HG02610 (cell line): ENCODE measurements at regions not wholly inside any gene's neighbourhood (a gene's known extent, or its start where the extent isn't known, plus 50 kb on each side); places are given as distances from the start of the nearest gene placed in this dataset.
A peak's percentile ranks its signal among the peaks of the same experiment; 100 is the strongest.
"Not testable (repeated sequence)": the region's sequence is repeated elsewhere in the genome, so short reads cannot be mapped to it uniquely, and the experiment has no call there.

ENCODE experiments used
- ATAC-seq: cut with Tn5 transposase; IDR thresholded peaks from one replicate; pipeline ENCODE4 v1.9.1; 2021; ENCODE audit warnings: mild to moderate bottlenecking, moderate library complexity; ENCODE audit not compliant: unreplicated experiment

DNA sequence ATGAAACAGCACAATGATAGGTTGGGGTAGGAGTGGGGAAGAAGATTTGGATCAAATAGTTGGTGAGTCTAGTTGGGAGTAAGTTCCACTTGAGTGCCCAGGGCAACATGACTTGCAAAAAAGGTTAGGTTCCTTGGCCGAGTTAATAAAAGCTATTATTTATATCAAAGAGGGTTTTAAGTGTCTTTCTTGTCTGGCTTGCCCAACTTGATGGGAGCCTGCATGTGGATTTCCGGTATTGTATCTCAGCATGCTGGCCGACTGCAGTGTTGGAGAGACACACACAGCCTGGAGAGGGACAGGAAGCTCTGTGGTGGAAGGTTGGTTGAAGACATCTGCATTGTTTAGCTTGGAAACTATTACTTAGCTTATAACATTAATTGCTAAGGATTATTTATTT lies 449.5 kb upstream of the TBL1XR1 start:
- ATAC-seq = no peak

DNA sequence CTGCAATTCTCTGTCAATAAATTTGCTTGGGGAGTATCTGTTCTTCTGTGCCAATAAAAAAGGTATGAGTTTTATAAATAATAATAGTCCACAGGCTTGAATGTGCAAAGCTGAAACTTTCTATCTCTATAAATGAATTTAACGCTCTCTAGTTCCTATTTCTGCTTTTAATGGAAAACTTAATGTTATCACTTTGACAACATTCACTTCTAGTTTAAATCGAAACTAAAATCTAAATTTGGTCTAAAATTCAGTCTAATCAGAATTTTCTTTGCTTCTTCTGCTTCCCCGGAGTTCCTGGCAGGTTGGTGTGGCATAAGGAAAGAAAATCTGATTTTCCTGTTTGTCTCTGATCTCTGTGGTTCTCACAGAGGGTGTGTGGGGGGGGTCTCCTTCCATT lies 450.1 kb upstream of the TBL1XR1 start:
- no peak for ATAC-seq

DNA sequence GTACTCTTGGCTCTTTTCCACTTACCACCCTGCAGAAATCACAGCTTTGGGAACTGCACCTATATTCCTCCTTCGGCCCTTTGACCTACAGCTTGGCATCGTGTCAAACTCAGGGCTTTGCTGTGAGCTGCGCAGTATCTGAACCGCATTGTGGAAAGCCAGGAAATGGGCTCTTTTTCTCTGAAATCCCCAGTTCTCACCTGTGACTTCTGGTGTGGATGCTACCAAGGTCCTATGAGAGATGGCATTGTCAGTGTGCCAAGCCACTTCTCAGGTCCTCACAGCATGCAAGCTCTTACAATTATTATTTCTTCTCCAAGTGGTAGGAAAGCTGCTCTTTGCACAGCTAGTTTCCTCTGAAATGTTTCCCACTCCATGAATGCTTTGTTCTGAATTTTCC lies 450.6 kb upstream of the TBL1XR1 start:
- ATAC-seq = no peak

DNA sequence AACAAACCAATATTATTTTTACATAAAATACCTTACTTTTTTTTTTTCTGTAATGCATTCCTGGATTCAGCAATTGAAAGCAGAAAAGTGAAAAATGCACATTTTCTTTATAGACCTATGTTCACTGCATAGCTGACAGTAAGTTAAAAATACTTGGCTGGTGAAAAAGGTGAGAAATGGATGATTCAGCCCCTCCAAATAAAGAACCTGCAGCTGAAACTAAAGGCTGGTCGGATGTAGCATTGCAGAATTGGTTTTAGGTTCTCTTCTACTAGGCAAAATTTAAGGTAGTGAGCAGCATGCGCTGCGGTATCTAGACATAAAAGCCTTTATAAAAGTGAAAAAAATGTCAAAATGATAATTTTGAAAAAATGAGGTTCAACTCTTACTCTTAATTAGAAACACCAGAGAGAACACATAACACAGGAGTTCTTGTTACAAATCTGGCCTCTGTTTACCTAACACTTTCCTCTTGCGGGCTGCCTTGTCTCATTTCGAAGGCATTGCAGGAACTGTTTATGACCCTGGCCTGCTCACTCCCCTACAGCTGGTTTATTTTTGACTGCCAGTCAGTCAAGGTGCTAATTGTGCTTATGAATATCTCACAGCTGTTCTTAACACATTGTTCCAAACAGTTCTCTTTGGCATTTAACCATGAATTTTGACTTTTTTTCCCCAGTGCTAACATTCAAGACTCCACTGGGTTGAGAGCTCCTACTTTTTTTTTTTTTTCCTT lies 455.4 kb upstream of the TBL1XR1 start:
- ATAC-seq = no peak

DNA sequence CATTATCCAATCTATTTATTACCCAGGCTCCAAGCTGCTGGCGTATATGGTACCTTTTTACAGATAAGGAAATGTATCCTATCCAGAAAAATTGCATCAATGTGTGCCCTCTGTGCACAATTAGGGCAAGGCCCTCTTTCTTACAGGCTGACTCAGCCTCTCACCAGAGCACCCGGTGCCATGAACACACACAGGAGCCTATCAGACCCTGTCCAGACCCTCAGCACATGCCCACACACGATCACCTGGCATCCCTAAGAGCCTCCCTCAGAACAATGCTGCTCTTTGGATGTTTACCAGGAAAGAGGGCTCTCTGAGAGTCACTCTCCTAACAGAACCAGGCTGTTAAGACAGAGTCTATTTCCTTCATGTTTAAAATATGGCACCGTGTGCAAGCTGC lies 460.0 kb upstream of the TBL1XR1 start:
- no peak for ATAC-seq

DNA sequence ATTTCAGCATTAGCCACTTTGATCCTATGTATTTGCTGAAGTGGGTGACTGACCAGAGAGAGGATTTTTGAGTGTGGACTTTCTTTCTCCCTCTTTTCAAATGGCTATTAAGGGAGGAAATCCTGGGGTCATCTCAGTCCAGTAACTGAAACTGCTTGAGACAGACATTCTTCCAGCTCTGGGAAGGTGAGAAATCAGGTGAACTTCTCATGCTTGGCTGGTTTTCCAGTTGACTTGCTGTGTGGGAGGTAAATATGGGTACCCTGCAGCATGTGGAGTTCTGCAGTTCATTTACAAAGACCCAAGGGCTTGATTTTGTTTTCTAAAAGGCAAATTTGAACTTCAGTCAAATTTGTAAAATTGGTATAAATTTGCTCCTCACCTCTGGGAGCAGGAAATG lies 461.1 kb upstream of the TBL1XR1 start:
- no peak for ATAC-seq

DNA sequence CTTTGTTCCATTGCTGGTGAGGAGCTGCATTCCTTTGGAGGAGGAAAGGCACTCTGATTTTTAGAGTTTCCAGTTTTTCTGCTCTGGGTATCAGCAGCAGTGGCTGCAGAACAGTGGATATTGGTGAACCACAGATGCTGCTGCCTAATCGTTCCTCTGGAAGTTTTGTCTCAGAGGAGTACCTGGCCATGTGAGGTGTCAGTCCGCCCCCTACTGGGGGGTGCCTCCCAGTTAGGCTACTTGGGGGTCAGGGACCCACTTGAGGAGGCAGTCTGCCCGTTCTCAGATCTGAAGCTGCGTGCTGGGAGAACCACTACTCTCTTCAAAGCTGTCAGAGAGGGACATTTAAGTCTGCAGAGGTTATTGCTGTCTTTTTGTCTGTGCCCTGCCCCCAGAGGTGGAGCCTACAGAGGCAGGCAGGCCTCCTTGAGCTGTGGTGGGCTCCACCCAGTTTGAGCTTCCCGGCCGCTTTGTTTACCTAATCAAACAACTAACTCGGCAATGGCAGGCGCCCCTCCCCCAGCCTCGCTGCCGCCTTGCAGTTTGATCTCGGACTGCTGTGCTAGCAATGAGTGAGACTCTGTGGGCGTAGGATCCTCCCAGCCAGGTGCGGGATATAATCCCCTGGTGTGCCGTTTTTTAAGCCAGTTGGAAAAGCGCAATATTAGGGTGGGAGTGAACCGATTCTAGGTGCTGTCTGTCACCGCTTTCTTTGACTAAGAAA lies 467.3 kb upstream of the TBL1XR1 start:
- ATAC-seq = not testable (repeated sequence)

DNA sequence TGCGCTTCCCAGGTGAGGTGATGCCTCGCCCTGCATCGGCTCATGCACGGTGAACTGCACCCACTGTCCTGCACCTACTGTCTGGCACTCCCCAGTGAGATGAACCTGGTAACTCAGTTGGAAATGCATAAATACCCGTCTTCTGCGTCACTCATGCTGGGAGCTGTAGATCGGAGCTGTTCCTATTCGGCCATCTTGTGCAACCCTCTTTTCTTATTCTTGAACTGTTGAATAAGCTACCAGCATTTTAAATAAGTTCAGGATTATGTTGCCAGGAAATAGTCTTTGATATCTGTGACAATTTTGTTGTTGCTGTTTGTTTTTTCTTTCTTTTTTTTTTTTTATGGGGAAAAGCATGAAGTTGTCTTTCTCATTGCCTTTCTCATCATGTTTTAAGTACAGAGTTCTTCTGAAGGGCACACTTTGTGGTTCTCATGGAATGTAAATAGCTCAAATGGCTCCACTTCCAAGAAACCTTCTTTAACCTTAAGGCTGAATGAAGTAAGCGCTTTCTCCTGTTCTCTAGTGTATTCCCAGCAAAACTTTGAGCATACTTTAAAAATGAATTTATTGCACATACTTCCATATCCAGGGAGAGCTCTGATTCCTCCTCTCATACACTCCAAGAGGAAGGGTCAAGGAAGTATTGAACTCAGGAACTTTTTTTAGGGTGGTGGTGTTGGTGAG lies 468.0 kb upstream of the TBL1XR1 start:
- ATAC-seq = no peak

DNA sequence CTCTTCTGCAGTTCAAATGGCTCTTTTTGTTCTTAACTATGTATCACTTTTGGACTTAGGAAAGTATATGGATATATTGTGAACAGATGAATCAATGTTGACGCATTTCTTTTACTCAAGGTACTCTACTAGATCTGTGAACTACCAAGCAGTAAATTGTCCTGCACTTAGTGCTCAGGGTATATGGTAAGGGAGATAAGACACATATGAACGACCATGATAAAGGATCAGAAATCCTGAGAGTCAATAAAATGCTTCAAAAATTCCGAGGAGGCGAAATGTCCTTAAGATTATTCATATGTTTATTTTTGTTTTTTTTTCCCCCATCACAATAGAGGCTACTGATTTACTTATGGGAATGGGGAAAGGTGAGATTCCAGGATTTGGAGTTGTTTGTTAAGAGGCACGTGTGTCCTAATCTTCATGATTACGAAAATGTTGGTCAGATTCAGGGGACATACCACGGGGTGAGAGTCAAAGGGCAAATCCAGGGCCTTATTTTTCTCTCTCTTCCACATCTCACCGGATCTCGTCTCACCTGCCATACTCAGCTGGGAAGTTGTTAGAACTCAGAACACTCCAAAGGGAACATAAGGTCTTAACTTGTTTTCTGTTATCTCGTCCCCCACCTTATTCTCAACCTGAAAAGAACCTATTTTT lies 475.1 kb upstream of the TBL1XR1 start:
- ATAC-seq = no peak

DNA sequence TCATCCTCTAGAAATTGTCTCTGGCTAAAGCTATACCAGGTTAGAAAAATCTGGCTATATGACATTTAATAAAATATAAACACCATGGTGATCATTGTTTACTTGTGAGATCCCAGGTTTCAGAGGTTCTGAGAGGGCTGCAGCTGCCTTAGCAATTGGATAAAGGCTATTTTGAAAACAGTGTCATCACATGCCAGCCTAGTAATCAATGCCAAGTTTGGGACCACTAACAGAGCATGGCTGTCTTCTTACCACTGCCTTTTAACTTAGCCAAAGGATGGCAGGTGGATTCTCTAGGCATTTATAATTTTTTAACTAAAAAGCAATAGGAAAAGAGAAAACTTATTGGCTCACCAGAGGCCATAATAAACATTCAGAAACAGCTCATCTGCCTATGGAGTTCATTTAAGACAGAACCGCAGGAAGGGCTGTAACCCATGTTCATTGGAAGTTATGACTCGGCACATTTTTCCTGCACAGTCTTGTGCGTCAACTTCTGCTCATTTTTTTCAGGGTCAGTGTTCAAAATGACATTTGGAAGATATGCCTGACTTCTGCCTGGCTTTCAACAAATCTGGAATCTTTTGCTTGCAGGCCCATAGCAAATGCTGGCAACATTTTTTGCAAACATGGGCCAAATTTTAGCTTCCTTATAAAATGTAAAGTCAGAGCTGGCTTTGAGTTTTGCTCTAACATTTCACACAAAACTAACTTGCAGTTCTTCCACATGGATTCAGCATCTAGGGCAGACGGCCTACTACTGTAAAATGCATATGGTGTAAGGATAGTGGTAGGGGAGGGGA lies 476.0 kb upstream of the TBL1XR1 start:
- no peak for ATAC-seq

DNA sequence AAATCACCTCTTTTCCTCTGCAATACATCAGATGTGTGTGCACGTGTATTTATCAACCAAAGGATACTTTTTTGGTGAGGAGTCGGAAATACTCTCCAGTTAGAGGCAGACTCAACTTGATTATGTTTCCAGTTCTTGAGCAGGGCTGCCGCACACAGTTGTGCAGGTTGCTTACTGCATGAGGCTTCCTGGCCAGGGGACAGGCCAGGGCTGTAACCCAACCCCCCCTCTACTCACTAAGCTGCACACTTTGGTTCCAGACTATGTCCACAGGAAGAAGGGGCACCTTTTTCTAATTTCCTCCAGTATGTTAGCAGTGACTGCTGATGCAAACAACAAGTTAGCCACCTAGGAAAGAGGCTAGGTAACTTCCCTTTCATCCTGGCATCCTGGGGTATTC lies 476.9 kb upstream of the TBL1XR1 start:
- ATAC-seq = no peak

DNA sequence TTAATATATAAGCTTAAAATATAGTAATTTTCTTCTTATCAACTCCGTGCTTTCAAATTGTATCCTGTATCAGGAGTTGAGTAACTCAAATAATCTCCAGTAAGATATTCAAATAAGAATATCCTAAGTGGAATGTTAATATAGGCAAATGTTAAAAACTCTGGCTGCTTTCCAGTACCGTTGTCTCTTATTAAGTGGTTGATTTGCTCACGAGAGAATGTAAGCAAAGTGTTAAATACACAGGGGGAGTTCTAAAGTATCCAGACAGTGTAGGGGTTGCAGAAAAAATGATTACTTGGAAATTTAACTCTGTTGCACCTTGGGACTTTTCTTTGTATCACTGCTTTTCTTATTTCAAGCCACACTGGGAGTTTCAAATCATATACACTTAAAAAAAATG lies 478.9 kb upstream of the TBL1XR1 start:
- no peak for ATAC-seq

DNA sequence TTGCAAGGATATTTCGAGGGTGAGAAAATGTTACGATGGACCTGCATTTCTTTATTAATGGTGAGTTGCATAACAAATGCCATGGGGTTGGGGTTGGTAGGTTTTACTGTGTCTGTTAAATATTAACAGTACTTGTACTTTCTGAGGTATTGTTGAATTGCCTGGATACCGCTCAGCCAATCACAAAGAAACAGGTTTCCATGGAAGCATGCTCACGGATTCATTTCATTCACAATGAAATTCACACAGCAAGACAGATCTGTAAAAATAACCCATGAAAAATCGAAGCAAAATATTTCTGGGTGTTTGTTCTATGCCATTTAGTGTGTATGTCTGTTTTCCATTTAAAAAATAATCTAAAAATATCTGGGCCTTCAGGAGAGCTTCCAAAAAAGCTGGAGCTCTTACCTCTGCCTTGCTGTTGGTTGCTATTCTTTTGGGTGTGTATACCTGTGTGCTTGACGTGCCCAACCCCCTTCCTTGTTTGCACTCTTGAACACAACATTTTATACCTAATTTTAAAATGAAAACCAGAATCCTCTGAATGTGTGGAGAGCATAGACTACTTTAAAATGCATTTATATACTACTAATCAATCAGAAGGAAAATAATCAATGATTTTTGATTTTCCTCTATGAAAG lies 479.8 kb upstream of the TBL1XR1 start:
- ATAC-seq = no peak

DNA sequence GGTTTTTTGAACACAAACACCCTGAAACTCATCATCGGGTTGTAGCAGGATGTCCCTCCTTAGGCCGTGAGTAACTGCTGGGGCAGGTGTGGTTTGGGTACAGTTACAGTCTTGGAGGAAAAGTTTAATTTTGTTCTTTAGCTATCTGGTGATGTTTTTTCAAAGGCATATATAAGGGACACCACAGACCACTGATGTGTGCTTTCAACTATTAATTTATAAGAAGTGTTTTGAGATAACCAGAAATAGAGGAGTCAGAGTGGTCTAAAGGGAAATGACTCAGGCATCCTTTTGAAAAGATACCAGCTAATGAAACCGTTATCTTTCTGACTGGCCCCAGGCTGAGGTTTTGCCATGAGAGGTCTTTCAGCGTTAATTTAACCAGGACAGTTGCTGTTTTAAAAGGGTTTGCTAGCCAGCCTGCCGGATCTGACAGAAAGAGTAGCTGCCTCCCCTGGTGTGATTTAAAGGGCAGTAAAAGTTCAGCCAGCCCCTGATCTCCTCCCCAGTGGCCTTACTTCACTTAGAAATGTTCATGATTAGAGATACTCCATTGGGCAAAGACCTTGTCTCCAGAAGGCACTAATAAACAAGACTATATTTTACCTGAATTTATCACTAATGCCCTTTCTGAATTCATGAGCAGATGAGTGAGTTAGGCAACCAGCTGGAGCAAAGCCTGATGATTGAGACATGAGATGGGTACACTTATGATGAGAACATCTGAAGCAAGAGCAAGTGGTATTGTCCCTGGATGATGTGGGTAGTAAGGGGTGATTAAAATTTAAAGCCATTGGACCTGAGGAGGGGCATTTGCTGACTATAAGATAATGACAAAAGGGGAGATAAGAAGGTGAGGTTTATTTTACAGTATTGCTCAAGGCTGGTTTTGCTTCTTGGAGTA lies 482.5 kb upstream of the TBL1XR1 start:
- ATAC-seq = peak; percentile 85

DNA sequence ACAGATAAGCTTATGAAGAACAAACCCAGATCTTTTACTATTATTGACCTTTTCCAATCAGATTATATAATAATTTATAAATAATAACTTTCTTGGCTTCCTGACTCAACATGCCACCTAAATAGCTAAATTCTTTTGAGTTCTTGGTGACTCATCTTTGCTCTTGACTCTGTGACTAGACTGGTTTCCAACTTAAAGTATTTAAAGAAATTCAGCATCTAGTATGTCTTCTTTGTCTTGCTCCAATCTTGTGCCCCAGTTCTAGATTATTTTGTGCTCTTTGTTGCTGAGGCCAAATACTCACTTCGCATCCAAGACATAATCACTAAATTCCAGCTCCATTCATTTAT lies 483.2 kb upstream of the TBL1XR1 start:
- ATAC-seq = no peak

DNA sequence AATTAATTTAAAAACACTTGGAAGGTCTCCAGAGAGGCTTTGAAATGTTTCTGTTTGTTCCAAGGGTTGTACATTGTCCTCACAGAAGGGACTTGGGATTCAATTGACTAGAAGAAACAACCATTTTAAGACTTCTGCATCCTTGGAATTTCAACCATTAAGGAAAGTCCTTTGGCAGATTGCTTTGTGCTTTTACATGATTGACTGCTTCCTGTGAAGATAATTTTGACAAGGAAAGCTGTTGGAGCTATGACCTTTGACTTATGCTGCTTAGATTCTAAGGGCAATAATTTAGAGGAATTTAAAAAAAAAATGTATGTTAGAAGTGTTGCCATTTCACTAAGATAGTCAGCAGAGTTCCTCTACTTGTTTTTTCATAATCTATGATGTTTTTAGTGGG lies 483.9 kb upstream of the TBL1XR1 start:
- no peak for ATAC-seq

DNA sequence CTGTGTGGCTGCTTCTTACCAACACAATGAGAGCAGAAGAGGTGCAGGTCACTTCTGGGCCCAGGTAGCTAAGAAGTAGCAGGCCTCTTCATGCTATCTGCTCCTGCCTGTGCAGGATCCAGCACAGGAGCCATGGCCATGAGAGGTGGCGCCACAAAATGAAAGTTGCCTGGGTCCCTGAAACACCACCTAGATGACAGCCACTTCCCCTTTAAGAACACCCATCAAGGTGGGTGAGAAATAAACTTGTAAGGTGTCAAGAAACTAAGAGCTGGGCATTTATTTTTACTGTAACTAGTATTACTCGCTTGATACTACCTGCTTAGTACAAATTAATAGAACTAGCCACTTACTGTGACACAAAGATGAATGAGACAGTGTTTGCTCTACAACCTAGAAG lies 484.6 kb upstream of the TBL1XR1 start:
- no peak for ATAC-seq

DNA sequence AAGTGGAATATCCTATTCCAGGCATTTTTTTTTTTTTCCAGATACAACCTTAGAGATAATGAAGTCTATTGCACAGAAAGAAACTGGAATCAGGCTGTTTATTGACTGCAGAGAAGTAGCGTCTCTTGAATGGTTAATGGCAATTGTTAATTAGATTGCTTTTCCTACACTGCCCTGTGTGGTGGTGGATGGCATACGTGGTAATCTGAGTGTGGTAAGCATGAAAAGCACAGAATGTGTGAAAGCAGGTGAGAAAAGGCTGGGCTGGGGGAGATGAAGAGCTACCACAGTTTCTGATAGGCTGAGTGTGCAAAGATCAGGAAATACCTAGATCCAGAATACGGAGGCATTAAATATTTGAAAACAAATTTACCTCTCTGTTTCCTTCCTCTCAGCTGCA lies 486.3 kb upstream of the TBL1XR1 start:
- no peak for ATAC-seq

DNA sequence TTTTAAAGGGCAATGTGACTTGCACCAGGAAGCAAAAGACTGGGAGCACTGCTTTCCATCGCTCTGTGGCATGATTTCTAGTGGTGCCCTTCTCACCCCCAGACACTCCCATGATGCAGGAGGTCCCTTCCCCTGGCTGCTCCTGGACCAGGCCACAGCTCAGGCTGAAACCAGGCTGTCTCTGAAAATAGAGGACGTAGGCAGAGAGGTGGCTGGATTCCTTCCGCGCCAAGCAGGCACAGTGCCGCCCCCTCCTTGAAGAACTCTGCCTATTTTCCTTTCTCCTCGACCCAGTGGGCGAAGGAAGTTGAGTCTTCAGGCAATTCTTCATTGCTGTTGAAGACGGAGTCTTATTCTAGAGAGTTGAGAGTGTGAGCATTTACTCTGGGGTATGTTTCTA lies 489.4 kb upstream of the TBL1XR1 start:
- no peak for ATAC-seq
